PC-3 (cell line): ENCODE measurements at regions not wholly inside any gene's neighbourhood (a gene's known extent, or its start where the extent isn't known, plus 50 kb on each side); places are given as distances from the start of the nearest gene placed in this dataset.

Source experiments
- CTCF ChIP-seq: fragments of 300-600 bp; sonication (generic); conservative IDR thresholded peaks from 2 replicates; pipeline ENCODE4 v1.5.1; 2017; ENCODE audit warnings: antibody characterized with exemption, low read depth, mild to moderate bottlenecking, low read length
- EZH2 ChIP-seq: fragments of 300-600 bp; sonication (generic); IDR thresholded peaks from one replicate; pipeline ENCODE4 v1.6.1; 2017; ENCODE audit warnings: antibody characterized with exemption, mild to moderate bottlenecking, low read length; ENCODE audit not compliant: unreplicated experiment

GRCh38 chr2:39602616-39603015 lies 63.1 kb upstream of the TMEM178A start:
- TF ChIP-seq EZH2 (no peak), CTCF (no peak)
